ENCODE measurements at regions not wholly inside any gene's neighbourhood (a gene's known extent, or its start where the extent isn't known, plus 50 kb on each side); places are given as distances from the start of the nearest gene placed in this dataset.

- POLR2A ChIA-PET (ENCODE audit: partially characterized antibody), result no interaction called here
- H2BK15ac ChIP-seq (ENCODE audit: low read length), result peak overlapping the region; percentile 97; the same call in 1 of the 2 replicates
These were observed 240.9 kb downstream of the MYCN start for GRCh38 chr2:16181062-16181740.

More at GRCh38 chr2:16181062-16181740, 240.9 kb downstream of the MYCN start:
- H4K5ac ChIP-seq (ENCODE audit: insufficient read length, low read depth, low read length), result no peak overlapping the region
- H4K8ac ChIP-seq (ENCODE audit: extremely low read depth, insufficient read depth, low read length), result no peak overlapping the region; the same call in 1 of the 2 replicates
- no peak overlapping the region for H3K27ac ChIP-seq (ENCODE audit: low read depth, low read length)
- no peak overlapping the region for H3K56ac ChIP-seq (replicated peaks; ENCODE audit: insufficient read length, low read depth, low read length)
- H3K9ac ChIP-seq (replicated peaks in 1 of 4; ENCODE audit: extremely low read depth in 1 of 4, low read depth in 3 of 4, low read length in 3 of 4), result no peak overlapping the region
- DNase-seq (ENCODE audit: low read depth in 1 of 2, low spot score in 2 of 2), result no peak
- no peaks in the 10 kb centered on the region for H3K27me3 ChIP-seq (replicated peaks in 1 of 4; ENCODE audit: control insufficient read depth in 3 of 4, extremely low read depth in 1 of 4, insufficient read depth in 3 of 4, low read length in 3 of 4)
- no peaks in the 10 kb centered on the region for H3K36me3 ChIP-seq (ENCODE audit: control insufficient read depth in 2 of 4, insufficient read depth in 4 of 4, low read length in 3 of 4)
- no peak overlapping the region for H2AK5ac ChIP-seq (ENCODE audit: low read depth, low read length)
- no peak overlapping the region for H2AFZ ChIP-seq (ENCODE audit: low read length)
- H2BK20ac ChIP-seq (ENCODE audit: low read length), result peak overlapping the region; percentile 21; the same call in 1 of the 2 replicates
- H3K4me3 ChIP-seq (ENCODE audit: extremely low read depth in 1 of 4, insufficient read depth in 2 of 4, low read depth in 3 of 4, low read length in 4 of 4), result no peak overlapping the region
- no peaks in the 10 kb centered on the region for H3K23me2 ChIP-seq (ENCODE audit: low read depth, low read length)
- no peak overlapping the region for H3K14ac ChIP-seq (ENCODE audit: insufficient read length)
- no peaks in the 10 kb centered on the region for H3K79me2 ChIP-seq (ENCODE audit: control insufficient read depth in 1 of 2, insufficient read depth in 2 of 2, low read length in 2 of 2)
- H3K9me3 ChIP-seq (ENCODE audit: insufficient read depth in 2 of 2, low read depth in 1 of 2, low read length in 1 of 2), result no peaks in the 10 kb centered on the region
- H3K4me2 ChIP-seq (ENCODE audit: insufficient read depth in 1 of 2, low read depth in 2 of 2, low read length in 2 of 2), result no peak overlapping the region
- H3K4me1 ChIP-seq (replicated peaks in 1 of 4; ENCODE audit: control insufficient read depth in 3 of 4, insufficient read depth in 4 of 4, low read length in 3 of 4), result peaks cover 0 to 8% (median 0%) of the 10 kb centered on the region in 4 experiments; a peak in 3 of 7 replicates
- no peak for FAIRE-seq
- no peaks in the 10 kb centered on the region for H3K79me1 ChIP-seq (ENCODE audit: low read depth, low read length)
- no peak overlapping the region for H3K23ac ChIP-seq (ENCODE audit: insufficient read length)
- no peak overlapping the region; the same call in 1 of the 2 replicates for H2BK5ac ChIP-seq (ENCODE audit: low read depth, low read length)
- H2BK12ac ChIP-seq (ENCODE audit: low read depth, low read length), result peak overlapping the region; percentile 39; the same call in 1 of the 2 replicates
- peak overlapping the region; percentile 38 for H3K18ac ChIP-seq (ENCODE audit: extremely low read depth, low read length)
- TF ChIP-seq KDM5A (IDR thresholded peaks at IDR 0.05; ENCODE audit: low read length), result no peak
- TF ChIP-seq POLR2AphosphoS5 (IDR thresholded peaks at IDR 0.05; ENCODE audit: low read depth, low read length), result no peak
- TF ChIP-seq SRF (IDR thresholded peaks at IDR 0.05; ENCODE audit: low read depth, low read length), result no peak
- no peak for TF ChIP-seq HDAC6 (IDR thresholded peaks at IDR 0.05; ENCODE audit: low read depth, low read length)
- TF ChIP-seq TCF12 (IDR thresholded peaks at IDR 0.05; ENCODE audit: low read depth, low read length), result no peak
- TF ChIP-seq CREB1 (IDR thresholded peaks at IDR 0.05), result no peak
- no peak for TF ChIP-seq NANOG (IDR thresholded peaks at IDR 0.05; ENCODE audit: insufficient read depth, low read depth, low read length, poor library complexity, severe bottlenecking)
- no peak for TF ChIP-seq MAFK (IDR thresholded peaks at IDR 0.05; ENCODE audit: low read depth, low read length)
- no peak for TF ChIP-seq RAD21 (IDR thresholded peaks at IDR 0.05 in 1 of 2, conservative IDR thresholded peaks at IDR 0.05 in 1 of 2; ENCODE audit: low read depth in 2 of 2, low read length in 2 of 2)
- no peak for TF ChIP-seq SIRT6 (IDR thresholded peaks at IDR 0.05; ENCODE audit: low read length)
- TF ChIP-seq RFX5 (IDR thresholded peaks at IDR 0.05; ENCODE audit: borderline replicate concordance, low read depth, low read length), result no peak
- TF ChIP-seq SP4 (IDR thresholded peaks at IDR 0.05; ENCODE audit: low read length), result no peak
- no peak for TF ChIP-seq RXRA (IDR thresholded peaks at IDR 0.05; ENCODE audit: insufficient read depth, low read depth, low read length)
- TF ChIP-seq TBP (IDR thresholded peaks at IDR 0.05; ENCODE audit: low read depth, low read length), result no peak
- no peak for TF ChIP-seq ZNF274 (IDR thresholded peaks at IDR 0.05; ENCODE audit: borderline replicate concordance, extremely low read depth, low read length)
- no peak overlapping the region for H2BK120ac ChIP-seq (replicated peaks; ENCODE audit: low read depth, low read length)
- CTCF ChIA-PET (ENCODE audit: partially characterized antibody), result interaction anchor here (0.6 to 1.3 kb wide), 3 partner anchors 10 to 1750 kb away, joined by 3 read pairs; no protein-coding TSS in a partner anchor
- no peak overlapping the region for H3K4ac ChIP-seq (replicated peaks; ENCODE audit: insufficient read length, low read depth, low read length)
- peak overlapping the region; percentile 48 for H4K91ac ChIP-seq (replicated peaks; ENCODE audit: insufficient read length, low read length)
- WGBS, 2 experiments (ENCODE audit: extremely low coverage in 1 of 2, insufficient coverage in 1 of 2, insufficient read length in 1 of 2, insufficient replicate concordance in 2 of 2, low coverage in 1 of 2, low lambda C conversion rate in 2 of 2, missing lambda C conversion rate in 1 of 2), result 97% methylated on average over 12 of the region's 12 CpGs; no CpG with 5 or more reads in 1 of the 2 experiments
- no peaks in the 10 kb centered on the region for H4K20me1 ChIP-seq (replicated peaks in 1 of 2; ENCODE audit: control insufficient read depth in 1 of 2, insufficient read depth in 2 of 2, low read length in 2 of 2)

Measured in H1 (cell line).